Fibroblast of the aortic adventitia (primary cell): ENCODE measurements at regions not wholly inside any gene's neighbourhood (a gene's known extent, or its start where the extent isn't known, plus 50 kb on each side); places are given as distances from the start of the nearest gene placed in this dataset.

Source experiments
- DNase-seq: peaks from one replicate; pipeline ENCODE4 v3.0.0-alpha.2; 2010; ENCODE audit warnings: low read depth
- H3K4me3 ChIP-seq: 2 replicates; pipeline ENCODE4 v1.5.1; 2011; ENCODE audit warnings: low read depth, mild to moderate bottlenecking, control low read depth, low read length, moderate library complexity
- TF ChIP-seq, protein P1 (sequence below): IDR thresholded peaks from 2 replicates; pipeline ENCODE4 v1.5.1; 2011; ENCODE audit warnings: mild to moderate bottlenecking, low read length, control low read depth, inconsistent platforms; ENCODE audit not compliant: insufficient read depth

DNA sequence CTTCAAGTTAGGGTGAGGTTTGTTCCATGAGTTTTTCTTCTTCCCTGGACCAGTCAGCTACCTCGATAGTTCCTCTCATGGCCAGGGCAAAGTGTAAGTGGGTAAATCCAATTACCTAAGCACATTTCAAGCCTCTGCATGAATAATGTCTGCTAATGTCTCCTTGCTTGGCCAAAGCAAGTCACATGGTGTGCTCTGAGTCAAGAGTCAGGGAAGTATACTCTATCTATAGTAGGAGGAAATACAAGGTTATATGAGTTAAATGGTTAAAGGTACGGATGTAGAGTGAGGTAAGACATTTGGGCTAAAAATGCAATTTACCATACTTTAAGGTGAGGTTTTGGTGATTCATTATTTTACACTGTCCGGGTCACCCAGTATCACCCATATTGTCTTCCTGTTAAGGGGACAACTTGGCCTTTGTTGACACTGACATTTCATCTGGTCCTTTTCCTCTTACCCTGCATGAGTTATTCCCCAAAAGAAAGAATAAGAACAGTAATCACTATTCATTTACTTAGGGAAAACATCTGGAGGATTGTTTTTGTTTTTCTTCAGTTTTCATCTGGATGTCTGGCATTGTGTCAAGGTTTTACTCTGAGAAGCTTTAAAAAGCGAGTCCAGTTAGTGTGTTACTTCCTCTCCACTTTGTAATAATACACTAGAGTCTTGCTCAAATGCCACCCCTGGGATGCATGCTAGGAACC lies 405.5 kb downstream of the RND3 start:
- H3K4me3 ChIP-seq: no peak overlapping the region
- TF ChIP-seq, protein P1, sequence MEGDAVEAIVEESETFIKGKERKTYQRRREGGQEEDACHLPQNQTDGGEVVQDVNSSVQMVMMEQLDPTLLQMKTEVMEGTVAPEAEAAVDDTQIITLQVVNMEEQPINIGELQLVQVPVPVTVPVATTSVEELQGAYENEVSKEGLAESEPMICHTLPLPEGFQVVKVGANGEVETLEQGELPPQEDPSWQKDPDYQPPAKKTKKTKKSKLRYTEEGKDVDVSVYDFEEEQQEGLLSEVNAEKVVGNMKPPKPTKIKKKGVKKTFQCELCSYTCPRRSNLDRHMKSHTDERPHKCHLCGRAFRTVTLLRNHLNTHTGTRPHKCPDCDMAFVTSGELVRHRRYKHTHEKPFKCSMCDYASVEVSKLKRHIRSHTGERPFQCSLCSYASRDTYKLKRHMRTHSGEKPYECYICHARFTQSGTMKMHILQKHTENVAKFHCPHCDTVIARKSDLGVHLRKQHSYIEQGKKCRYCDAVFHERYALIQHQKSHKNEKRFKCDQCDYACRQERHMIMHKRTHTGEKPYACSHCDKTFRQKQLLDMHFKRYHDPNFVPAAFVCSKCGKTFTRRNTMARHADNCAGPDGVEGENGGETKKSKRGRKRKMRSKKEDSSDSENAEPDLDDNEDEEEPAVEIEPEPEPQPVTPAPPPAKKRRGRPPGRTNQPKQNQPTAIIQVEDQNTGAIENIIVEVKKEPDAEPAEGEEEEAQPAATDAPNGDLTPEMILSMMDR: no peak
- peak; percentile 16 for DNase-seq

DNA sequence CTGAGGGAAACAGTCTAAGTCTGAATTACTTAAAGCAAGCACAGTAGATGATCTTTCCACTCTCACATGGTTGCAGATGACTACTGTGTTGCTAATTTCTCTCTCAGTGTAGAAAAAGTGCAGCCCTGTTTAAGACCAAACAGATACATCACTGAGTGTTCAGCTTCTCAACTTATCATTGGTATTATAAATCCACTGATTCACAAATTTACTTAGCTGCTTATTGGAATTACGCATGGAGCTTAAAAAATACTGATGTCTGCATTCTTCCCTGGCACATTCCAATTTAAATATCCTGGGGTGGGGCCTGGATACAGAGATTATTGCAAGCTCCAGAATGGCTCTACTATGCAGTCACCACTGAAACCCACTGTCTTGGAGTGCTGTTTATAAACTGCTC lies 411.2 kb downstream of the RND3 start:
- peak; percentile 59 for DNase-seq
- TF ChIP-seq, protein P1: no peak
- H3K4me3 ChIP-seq: no peak overlapping the region

DNA sequence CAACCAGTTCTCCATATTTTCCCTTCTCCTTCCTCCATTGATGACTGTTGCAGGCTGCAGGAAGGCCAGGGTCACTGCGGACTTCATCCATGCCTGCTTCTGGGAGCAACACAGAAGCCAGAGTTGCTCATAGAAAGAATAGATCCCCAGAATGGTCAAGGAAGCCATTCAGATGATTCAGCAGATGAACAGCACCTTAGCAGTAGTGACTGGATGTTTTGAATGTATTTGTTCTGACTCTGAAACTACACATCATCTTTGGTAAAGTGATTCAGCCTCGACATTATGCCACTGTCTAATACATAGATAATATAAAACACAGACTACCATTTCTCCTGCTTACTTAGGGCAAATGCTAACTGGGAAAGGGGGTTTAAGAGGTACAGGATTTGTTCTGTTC lies 411.6 kb downstream of the RND3 start:
- DNase-seq: peak; percentile 59
- no peak overlapping the region for H3K4me3 ChIP-seq
- TF ChIP-seq, protein P1: no peak

DNA sequence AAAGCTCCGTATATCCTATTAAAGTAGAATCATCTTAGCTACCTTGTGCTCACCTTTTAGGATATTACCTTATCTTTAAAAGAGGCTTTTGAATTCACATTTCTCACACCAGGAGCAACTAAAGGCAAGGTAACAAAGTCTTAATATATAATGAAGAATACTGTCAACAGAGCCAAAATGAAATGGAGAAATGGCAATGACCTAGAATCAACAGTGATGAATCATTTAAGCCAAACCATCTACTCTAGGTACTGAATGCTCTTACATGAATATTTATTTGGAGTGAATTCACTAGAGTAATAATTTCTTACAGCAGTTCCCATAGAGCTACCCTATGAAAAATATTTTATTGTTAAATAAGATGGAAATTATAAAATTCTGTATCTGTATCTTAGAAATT lies 421.0 kb downstream of the RND3 start:
- no peak for DNase-seq
- TF ChIP-seq, protein P1: no peak
- H3K4me3 ChIP-seq: no peak overlapping the region

DNA sequence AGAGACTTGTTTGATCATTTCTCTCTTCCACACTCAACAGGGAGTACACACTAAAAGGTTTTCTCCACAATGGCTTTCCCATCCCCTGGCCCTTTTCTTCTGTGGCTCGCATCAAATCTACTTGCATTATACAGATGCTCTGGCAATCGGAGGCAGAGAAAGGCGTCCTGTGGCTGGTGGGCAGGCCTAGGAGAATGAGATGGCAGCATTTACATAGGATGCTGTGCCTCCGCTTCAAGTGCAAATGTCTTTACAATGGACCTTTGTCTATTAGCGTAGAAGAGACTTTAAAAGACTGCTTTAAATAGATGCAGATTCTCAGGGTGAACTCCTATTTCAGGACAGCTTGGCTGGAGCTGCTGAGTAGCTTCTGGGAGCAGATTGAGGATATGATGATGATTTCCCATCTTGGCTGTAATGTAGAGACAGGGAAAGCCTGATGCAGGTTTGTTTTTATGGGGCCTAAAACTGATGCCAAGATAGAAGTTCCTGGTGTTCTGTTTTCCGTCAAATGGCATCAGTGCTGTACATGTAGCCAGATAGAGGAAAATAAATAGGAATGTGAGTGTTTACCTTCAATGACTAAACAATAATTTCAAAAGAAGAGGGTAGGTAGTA lies 423.4 kb downstream of the RND3 start:
- peak; percentile 6 for DNase-seq
- TF ChIP-seq, protein P1: no peak
- H3K4me3 ChIP-seq: no peak overlapping the region

DNA sequence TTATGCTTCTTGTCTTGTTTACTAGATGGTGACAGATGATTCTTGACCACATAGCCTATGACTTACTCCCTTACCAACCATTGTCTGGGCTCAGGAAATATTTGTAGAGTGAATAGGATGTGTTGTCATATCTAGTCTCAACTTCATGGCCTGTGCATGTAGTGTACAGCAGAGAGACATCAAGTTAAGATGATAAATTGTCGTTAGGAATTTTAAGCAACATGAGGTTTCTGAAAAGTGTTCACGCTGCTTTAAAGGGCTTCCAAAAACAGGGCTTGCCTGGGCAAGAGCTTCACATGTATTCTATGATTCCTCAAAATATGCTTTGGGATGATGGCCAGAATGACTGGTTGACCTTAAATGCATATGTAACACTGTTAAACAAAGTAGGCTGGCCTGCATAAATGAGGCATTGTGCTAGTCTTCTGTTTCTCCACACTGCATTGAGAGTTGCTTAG lies 424.0 kb downstream of the RND3 start:
- DNase-seq: peak; percentile 70
- no peak overlapping the region for H3K4me3 ChIP-seq
- TF ChIP-seq, protein P1: no peak
